NCI-H69 (cell line): ENCODE measurements at regions not wholly inside any gene's neighbourhood (a gene's known extent, or its start where the extent isn't known, plus 50 kb on each side); places are given as distances from the start of the nearest gene placed in this dataset.
"Not testable (repeated sequence)": the region's sequence is repeated elsewhere in the genome, so short reads cannot be mapped to it uniquely, and the experiment has no call there.

ENCODE experiments used
- DNase-seq: peaks from one replicate; lab custom pipeline; 2025; lab: John Stamatoyannopoulos, UW

DNA sequence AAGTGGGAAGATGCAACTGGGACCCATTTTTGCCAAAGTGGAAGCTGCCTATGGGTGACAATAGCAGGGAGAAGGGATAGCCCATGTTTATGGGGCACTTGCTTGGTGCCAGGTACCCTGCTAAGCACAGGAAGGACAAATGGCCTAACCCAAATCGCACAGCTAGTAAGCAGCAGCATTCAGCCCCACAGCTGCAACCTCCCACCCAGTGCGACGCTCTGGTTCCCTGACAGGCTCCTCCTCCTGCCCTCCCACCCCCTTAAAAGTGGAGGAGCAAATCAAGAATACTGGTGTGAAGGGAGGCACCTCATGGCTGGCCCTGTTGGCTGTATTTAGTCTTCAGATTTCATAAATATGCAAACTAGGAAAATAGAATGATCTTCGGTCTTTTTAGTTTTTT, 76.2 kb downstream of the RIN2 start:
- no peak for DNase-seq

- DNase-seq: no peak
Measured at GRCh38 chr20:19834783-19835182, 76.7 kb downstream of the RIN2 start.

GRCh38 chr20:19835533-19836222, 77.6 kb downstream of the RIN2 start:
- no peak for DNase-seq

- peak; percentile 65 for DNase-seq
Measured at GRCh38 chr20:19838468-19838867, 80.4 kb downstream of the RIN2 start.

- no peak for DNase-seq
Measured at GRCh38 chr20:19839053-19839452, 81.0 kb downstream of the RIN2 start.

DNA sequence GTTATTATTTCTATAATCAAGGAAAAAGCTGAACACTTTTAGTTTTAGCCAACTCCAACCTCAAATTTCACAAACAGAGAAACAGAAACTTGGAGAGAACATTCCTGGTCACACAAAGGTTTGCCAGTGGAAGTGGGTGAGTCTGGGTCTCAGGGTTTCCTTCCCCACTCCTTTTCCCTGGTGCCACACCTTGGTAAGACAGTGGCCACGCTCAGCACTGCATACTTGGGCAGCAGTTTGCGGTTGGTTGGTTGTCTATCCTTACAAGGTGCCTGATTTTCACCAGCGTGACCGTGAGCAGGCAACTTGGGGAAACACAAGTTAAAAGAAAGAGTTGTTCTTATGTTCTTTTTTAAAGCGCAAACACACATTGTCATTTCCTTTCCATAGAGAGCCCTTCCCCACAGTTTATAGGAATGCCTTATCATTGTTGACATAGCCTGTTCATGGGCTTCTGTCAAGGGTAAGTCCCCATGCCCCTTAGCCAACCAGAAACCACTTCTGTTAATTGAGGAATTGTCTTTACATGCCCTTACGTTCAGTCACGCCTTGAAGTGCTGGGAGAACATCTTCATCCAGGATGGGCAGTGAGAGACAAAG, 82.2 kb downstream of the RIN2 start:
- DNase-seq: no peak

GRCh38 chr20:19841740-19842139, 83.7 kb downstream of the RIN2 start:
- no peak for DNase-seq

- DNase-seq: not testable (repeated sequence)
Measured at GRCh38 chr20:19844850-19845249, 86.8 kb downstream of the RIN2 start.

GRCh38 chr20:19847383-19847782, 89.3 kb downstream of the RIN2 start:
- no peak for DNase-seq

DNA sequence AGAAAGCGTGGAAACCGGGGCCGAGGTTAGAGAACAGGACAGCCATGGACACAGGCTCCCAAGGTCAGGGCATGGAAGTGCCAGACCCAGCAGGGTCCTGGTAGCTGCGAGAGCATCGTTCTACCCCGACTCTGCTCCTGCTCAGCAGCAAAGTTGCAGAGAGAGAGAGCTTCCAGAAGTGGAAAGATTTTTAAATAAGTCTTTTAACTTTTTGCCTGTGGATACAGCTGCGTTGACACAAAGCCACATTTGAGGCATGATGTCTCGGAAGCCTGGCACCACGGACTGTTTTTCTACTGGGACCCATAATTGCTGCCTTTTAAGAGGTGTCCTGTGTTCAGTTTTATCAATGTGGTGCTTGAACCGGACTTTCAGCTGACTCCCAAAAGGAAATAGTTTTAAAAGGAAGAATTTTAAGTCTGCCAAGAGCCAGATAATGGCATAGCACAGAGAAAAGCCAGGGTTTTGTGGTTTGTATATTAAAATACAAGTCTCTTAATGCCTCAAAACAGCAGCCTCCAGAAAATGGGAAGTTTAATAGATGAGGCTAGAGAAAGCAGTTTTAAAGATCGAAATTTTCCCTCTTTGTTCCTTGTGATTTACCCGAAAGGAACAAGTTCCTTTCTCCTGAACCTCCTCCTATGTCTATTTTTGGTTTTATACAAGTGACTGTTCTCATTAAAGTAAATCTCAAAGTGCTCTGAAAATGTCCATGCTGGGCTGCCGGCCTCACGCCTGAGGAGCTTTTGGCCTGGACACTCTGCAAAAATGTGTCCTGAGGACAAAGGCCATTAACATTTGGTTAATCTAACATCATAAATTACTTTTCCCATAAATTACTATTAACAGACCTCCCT, 91.5 kb downstream of the RIN2 start:
- no peak for DNase-seq

DNA sequence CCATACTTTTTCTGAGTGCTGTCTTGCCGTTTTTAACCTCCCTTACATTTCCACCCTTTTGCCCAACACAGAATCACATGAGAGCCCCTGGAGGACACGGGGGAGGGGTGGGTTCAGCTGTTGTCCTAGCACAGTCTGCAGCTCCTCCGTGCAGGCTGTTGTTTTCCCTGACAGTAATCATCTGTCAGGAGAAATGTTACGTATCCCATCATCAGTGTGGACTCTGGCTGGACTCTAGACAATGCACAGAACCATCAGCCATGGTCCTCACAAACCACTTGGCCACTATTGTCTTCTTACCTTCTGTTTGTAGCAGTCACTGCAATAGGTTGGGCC, 92.1 kb downstream of the RIN2 start:
- no peak for DNase-seq

- no peak for DNase-seq
Measured at GRCh38 chr20:19851861-19852260, 93.8 kb downstream of the RIN2 start.

- DNase-seq: no peak
Measured at GRCh38 chr20:19855416-19855815, 97.4 kb downstream of the RIN2 start.

- peak; percentile 13 for DNase-seq
Measured at GRCh38 chr20:19858466-19859371, 100.7 kb downstream of the RIN2 start.

DNA sequence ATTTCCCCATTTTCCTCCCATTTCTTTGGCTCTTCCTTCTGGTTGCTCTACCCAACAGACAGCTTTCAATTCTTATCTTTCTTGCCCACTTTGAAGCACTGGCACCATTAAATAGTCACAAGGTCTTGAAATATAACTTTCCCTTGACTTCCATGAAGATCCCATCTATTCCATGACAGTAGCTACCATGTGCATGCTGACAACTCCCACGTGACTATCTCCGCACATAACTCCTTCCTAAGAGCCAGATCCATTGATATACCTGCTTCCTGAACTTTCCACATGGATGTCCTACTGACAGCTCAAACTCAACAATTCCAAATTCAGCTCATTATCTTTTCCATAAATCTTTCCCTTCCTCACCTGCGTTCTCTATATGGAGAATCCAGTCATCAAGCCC, 101.4 kb downstream of the RIN2 start:
- no peak for DNase-seq

- DNase-seq: no peak
Measured at GRCh38 chr20:19860737-19861136, 102.7 kb downstream of the RIN2 start.

GRCh38 chr20:19861147-19861759, 103.2 kb downstream of the RIN2 start:
- DNase-seq: no peak

DNA sequence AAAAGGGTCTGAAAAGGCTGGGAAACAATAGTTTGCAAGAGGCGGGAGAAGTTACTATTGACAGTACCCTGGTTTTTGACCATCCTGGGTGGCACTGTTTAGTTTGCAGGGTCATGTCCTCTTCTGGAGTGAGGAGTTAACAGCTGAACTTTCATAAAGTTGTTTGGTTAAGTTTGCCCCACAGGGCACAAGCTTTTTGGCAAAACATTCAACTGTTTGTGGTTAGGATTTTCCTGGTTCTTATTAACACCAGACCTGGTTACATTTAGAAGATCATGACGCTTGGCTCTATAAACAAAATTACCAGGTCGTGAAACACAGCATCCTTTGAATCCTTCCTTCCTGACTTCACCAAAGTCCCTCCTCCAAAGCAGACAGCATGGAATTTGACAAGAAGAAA, 106.1 kb downstream of the RIN2 start:
- DNase-seq: no peak

GRCh38 chr20:19866070-19866469, 108.0 kb downstream of the RIN2 start:
- no peak for DNase-seq

GRCh38 chr20:19867074-19867473, 109.0 kb downstream of the RIN2 start:
- no peak for DNase-seq

- no peak for DNase-seq
Measured at GRCh38 chr20:19867940-19868371, 109.9 kb downstream of the RIN2 start.

DNA sequence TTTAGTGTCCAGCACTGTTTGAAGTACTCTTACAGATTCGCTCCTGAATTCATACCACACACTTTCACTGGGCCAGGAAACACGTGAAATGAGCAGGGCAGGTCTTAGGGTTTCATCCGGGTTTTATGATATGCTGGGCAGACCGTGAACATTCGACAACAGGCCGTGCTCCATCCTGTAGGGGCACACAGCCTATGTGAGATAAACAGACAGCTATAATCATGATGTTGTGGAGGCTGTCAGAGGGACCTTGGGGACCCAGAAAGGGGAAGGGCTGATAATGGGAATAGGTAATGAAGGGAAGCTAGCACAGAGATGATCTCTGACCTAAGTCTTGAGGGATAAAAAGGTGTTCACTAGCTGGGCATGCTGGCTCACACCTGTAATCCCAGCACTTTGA, 110.4 kb downstream of the RIN2 start:
- DNase-seq: no peak
